NB4 (cell line): ENCODE measurements at regions not wholly inside any gene's neighbourhood (a gene's known extent, or its start where the extent isn't known, plus 50 kb on each side); places are given as distances from the start of the nearest gene placed in this dataset.
A peak's percentile ranks its signal among the peaks of the same experiment; 100 is the strongest.

Experiments
- DNase-seq: peaks from one replicate; pipeline ENCODE4 v3.0.0; 2010; ENCODE audit warnings: low read depth
- H3K4me3 ChIP-seq: one replicate; pipeline ENCODE4 v1.5.1; 2011; ENCODE audit warnings: mild to moderate bottlenecking, low read depth, low read length, moderate library complexity
- MYC ChIP-seq: IDR thresholded peaks from 2 replicates; pipeline ENCODE4 v1.6.1; 2011; ENCODE audit warnings: low read depth, low read length
- POLR2A ChIP-seq: IDR thresholded peaks from 2 replicates; pipeline ENCODE4 v1.6.1; 2011; ENCODE audit warnings: mild to moderate bottlenecking; ENCODE audit not compliant: insufficient read length; ENCODE audit errors: extremely low read depth
- TF ChIP-seq, protein P1 (sequence below): IDR thresholded peaks from 2 replicates; pipeline ENCODE4 v1.6.1; 2011; ENCODE audit warnings: low read depth, low read length
- TF ChIP-seq, protein P2 (sequence below): IDR thresholded peaks from one replicate; pipeline ENCODE4 v1.5.1; 2012; ENCODE audit warnings: low read depth, low read length

DNA sequence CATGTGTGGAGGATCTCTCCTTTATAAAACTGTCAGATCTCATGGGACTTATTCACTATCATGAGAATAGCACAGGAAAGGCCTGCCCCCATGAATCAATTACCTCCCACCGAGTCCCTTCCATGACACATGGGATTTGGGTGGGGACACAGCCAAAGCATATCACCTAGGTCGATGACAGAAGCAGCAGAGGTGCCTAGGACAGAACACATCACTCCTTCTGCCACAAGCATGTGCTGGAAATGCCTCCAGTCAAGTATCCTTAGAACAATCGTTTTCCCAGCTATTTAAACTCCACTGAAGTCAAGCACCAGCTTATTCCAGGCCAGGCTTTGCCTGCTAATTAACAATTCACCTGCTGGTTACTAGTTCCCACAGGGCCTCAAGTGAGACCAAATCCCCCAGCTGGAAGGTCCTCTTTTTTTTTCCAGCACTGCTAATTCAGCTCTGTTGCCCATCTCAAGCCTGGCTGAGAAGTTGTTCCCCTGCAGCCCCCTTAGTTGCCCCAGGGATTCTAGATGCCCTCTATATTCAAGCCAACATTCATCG lies 212.3 kb upstream of the NUDT4 start:
- no peak for TF ChIP-seq MYC
- TF ChIP-seq, protein P1, sequence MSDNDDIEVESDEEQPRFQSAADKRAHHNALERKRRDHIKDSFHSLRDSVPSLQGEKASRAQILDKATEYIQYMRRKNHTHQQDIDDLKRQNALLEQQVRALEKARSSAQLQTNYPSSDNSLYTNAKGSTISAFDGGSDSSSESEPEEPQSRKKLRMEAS: no peak
- TF ChIP-seq POLR2A: no peak
- TF ChIP-seq, protein P2, sequence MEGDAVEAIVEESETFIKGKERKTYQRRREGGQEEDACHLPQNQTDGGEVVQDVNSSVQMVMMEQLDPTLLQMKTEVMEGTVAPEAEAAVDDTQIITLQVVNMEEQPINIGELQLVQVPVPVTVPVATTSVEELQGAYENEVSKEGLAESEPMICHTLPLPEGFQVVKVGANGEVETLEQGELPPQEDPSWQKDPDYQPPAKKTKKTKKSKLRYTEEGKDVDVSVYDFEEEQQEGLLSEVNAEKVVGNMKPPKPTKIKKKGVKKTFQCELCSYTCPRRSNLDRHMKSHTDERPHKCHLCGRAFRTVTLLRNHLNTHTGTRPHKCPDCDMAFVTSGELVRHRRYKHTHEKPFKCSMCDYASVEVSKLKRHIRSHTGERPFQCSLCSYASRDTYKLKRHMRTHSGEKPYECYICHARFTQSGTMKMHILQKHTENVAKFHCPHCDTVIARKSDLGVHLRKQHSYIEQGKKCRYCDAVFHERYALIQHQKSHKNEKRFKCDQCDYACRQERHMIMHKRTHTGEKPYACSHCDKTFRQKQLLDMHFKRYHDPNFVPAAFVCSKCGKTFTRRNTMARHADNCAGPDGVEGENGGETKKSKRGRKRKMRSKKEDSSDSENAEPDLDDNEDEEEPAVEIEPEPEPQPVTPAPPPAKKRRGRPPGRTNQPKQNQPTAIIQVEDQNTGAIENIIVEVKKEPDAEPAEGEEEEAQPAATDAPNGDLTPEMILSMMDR: no peak
- DNase-seq: no peak
- H3K4me3 ChIP-seq: no peak overlapping the region

- peak; percentile 67 for DNase-seq
- H3K4me3 ChIP-seq: no peak overlapping the region
- TF ChIP-seq, protein P2: no peak
- TF ChIP-seq, protein P1: no peak
Observed at GRCh38 chr12:93166541-93167307, 211.0 kb upstream of the NUDT4 start.

DNA sequence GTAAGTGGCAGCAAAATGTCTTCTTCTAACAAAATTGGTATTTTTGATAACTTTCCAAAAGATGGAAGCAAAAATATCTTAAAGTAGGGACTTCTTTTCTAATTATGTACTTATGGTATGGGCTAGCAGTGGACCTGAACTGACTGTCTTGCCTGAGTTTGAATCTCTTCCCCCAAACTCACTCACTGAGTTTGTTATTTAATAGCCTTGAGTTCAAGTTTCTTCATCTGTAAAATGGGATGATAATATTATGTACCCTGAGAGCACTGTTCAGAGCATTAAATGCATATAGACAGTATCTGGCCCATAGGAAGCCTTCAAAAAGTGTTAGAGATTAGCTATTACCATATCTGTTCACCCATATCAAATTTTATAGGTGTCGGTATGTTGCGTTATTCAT lies 210.4 kb upstream of the NUDT4 start:
- TF ChIP-seq POLR2A (no peak), MYC (no peak)
- TF ChIP-seq, protein P2: no peak
- no peak overlapping the region for H3K4me3 ChIP-seq
- no peak for DNase-seq

GRCh38 chr12:93167841-93168492 lies 209.8 kb upstream of the NUDT4 start:
- H3K4me3 ChIP-seq: no peak overlapping the region
- TF ChIP-seq MYC: no peak
- TF ChIP-seq, protein P1: no peak
- no peak for TF ChIP-seq POLR2A
- TF ChIP-seq, protein P2: no peak
- DNase-seq: peak; percentile 67

DNA sequence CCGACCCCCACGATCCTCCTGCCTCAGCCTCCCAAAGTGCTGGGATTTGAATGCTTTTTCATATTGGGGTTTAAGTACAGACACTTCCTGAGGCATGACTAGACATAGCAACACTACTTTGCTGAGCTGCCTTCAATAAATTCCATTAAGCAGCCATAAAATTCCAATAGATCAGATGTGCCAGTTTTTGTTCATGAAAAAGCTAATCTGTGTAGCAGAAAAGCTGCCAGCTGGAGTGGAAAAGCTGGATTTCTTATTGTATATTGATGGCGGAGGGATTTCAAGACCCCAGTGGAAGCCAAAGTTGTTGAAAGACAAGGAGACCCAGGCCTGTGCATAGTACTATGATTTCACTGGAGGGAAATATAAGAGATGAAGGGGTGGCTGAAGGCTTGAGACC lies 209.0 kb upstream of the NUDT4 start:
- no peak overlapping the region for H3K4me3 ChIP-seq
- TF ChIP-seq POLR2A (no peak), MYC (no peak)
- TF ChIP-seq, protein P1: no peak
- TF ChIP-seq, protein P2: no peak
- no peak for DNase-seq
